Endothelial cell of umbilical vein (primary cell): ENCODE measurements at regions not wholly inside any gene's neighbourhood (a gene's known extent, or its start where the extent isn't known, plus 50 kb on each side); places are given as distances from the start of the nearest gene placed in this dataset.

Experiments
- BruUV-seq: library from RNA; stranded (reverse); fragments of 400-500 nt; replicated peaks from 2 replicates; lab custom pipeline; 2021; lab: Mats Ljungman, UMichigan
- CTCF ChIA-PET: fragments of 300-600, 350-600 bp; sonication (Branson Sonifier 250); formaldehyde crosslinking; loops from one replicate; lab custom pipeline; 2021; ENCODE audit warnings: antibody characterized with exemption, inconsistent platforms; lab: Charles Lee
- POLR2A ChIA-PET: fragments of 300-600, 350-600 bp; sonication (Branson Sonifier 250); formaldehyde crosslinking; loops from one replicate; lab custom pipeline; 2021; ENCODE audit warnings: antibody characterized with exemption, inconsistent platforms; lab: Charles Lee
- DNase-seq: peaks from one replicate; pipeline ENCODE4 v3.0.0-alpha.2; 2011; ENCODE audit warnings: low read depth, low spot score
- FAIRE-seq: peaks from 2 replicates; lab custom pipeline; 2011; peaks lifted over from hg19 to GRCh38; lab: Jason Lieb, UNC
- H2AFZ ChIP-seq: 2 replicates; pipeline ENCODE4 v1.6.0; 2012; ENCODE audit warnings: low read depth, low read length, control low read depth, inconsistent platforms
- H3K27ac ChIP-seq: 2 replicates; pipeline ENCODE4 v1.5.1; 2011; ENCODE audit warnings: low read depth, mild to moderate bottlenecking, control low read depth, low read length, moderate library complexity; ENCODE audit not compliant: insufficient read depth
- H3K27me3 ChIP-seq, 2 experiments: 2 replicates each; pipeline versions ENCODE4 v1.6.0 to v1.6.1; 2011; ENCODE audit warnings: low read length in 2 of 2, mixed read lengths in 1 of 2; ENCODE audit not compliant: control insufficient read depth in 2 of 2, insufficient read depth in 2 of 2
- H3K36me3 ChIP-seq, 2 experiments: 2 replicates in 1 of 2; 3 replicates in 1 of 2; pipeline ENCODE4 v1.5.1; 2011; ENCODE audit warnings: low read length in 2 of 2, mild to moderate bottlenecking in 1 of 2, moderate library complexity in 1 of 2; ENCODE audit not compliant: control insufficient read depth in 2 of 2, insufficient read depth in 2 of 2; ENCODE audit errors: extremely low read depth in 1 of 2
- H3K4me1 ChIP-seq: 3 replicates; pipeline ENCODE4 v1.5.1; 2011; ENCODE audit warnings: mild to moderate bottlenecking, low read length; ENCODE audit not compliant: control insufficient read depth, insufficient read depth; ENCODE audit errors: extremely low read depth
- H3K4me2 ChIP-seq: 2 replicates; pipeline ENCODE4 v1.6.1; 2011; ENCODE audit warnings: low read length, control low read depth, mixed read lengths; ENCODE audit not compliant: insufficient read depth
- H3K4me3 ChIP-seq, 3 experiments: fragments of 200-600 bp in 1 of 3; sonication (generic), shearing (Covaris generic) in 1 of 3; replicated peaks in 1 of 3; 2 replicates each; pipeline ENCODE4 v1.5.1; 2011 to 2016; ENCODE audit warnings: control low read depth in 3 of 3, low read length in 3 of 3, mild to moderate bottlenecking in 2 of 3, inconsistent platforms in 1 of 3, low read depth in 1 of 3, moderate library complexity in 1 of 3; ENCODE audit not compliant: insufficient read depth in 1 of 3
- H3K79me2 ChIP-seq: 2 replicates; pipeline ENCODE4 v1.6.0; 2012; ENCODE audit warnings: low read length, inconsistent platforms; ENCODE audit not compliant: control insufficient read depth, insufficient read depth
- H3K9ac ChIP-seq: replicated peaks from 2 replicates; pipeline ENCODE3; 2011; ENCODE audit warnings: low read length, control low read depth; ENCODE audit not compliant: insufficient read depth; ENCODE audit errors: extremely low read depth
- H3K9me1 ChIP-seq: replicated peaks from 3 replicates; pipeline ENCODE4 v1.6.0; 2011; ENCODE audit warnings: mild to moderate bottlenecking, low read length; ENCODE audit not compliant: control insufficient read depth, insufficient read depth; ENCODE audit errors: extremely low read depth
- H3K9me3 ChIP-seq: replicated peaks from 2 replicates; pipeline ENCODE4 v1.5.1; 2012; ENCODE audit warnings: low read length, inconsistent platforms; ENCODE audit not compliant: control insufficient read depth, insufficient read depth
- H4K20me1 ChIP-seq: replicated peaks from 2 replicates; pipeline ENCODE3; 2011; ENCODE audit warnings: mild to moderate bottlenecking, low read length; ENCODE audit not compliant: control insufficient read depth, insufficient read depth; ENCODE audit errors: extremely low read depth
- EZH2 ChIP-seq: IDR thresholded peaks from 2 replicates; pipeline ENCODE4 v1.6.1; 2012; ENCODE audit warnings: borderline replicate concordance, low read depth, mild to moderate bottlenecking, moderate library complexity, low read length, inconsistent platforms; ENCODE audit not compliant: severe bottlenecking
- FOS ChIP-seq: IDR thresholded peaks from 2 replicates; pipeline ENCODE4 v1.6.1; 2011; ENCODE audit warnings: mild to moderate bottlenecking, low read length, moderate library complexity, borderline replicate concordance; ENCODE audit not compliant: insufficient read depth
- MAX ChIP-seq: IDR thresholded peaks from 2 replicates; pipeline ENCODE4 v1.6.1; 2011; ENCODE audit not compliant: insufficient read depth, insufficient read length
- MYC ChIP-seq: IDR thresholded peaks from one replicate; pipeline ENCODE4 v1.6.1; 2011; ENCODE audit warnings: mild to moderate bottlenecking, low read depth, low read length
- POLR2A ChIP-seq: IDR thresholded peaks from 2 replicates; pipeline ENCODE4 v1.6.1; 2012; ENCODE audit warnings: low read depth, mild to moderate bottlenecking, control low read depth, low read length
- dilution Hi-C: fragments of 300-500 bp; cut with MboI; formaldehyde crosslinking; loops from one replicate; pipeline ENCODE4 v1.15.0; 2019; ENCODE audit warnings: low sequenced_read_pairs; ENCODE audit not compliant: extremely low pct_ligation_motif_present
- intact Hi-C: fragments of 100-400 bp; cut with micrococcal nuclease; formaldehyde crosslinking; loops from one replicate; pipeline ENCODE4 v1.10.0; 2022
- TF ChIP-seq, protein P1 (sequence below), 2 donors: IDR thresholded peaks; 1 replicate in 1 of 2; 2 replicates in 1 of 2; pipeline ENCODE4 v1.5.1; 2011; ENCODE audit warnings: low read length in 2 of 2, mild to moderate bottlenecking in 2 of 2, moderate library complexity in 2 of 2, control low read depth in 1 of 2, inconsistent platforms in 1 of 2, low read depth in 1 of 2; ENCODE audit not compliant: insufficient read depth in 1 of 2; ENCODE audit errors: extremely low read depth in 1 of 2

- no peak overlapping the region for H3K9ac ChIP-seq
- TF ChIP-seq EZH2 (no peak), FOS (no peak), POLR2A (no peak), MYC (no peak), MAX (no peak)
- TF ChIP-seq, protein P1, sequence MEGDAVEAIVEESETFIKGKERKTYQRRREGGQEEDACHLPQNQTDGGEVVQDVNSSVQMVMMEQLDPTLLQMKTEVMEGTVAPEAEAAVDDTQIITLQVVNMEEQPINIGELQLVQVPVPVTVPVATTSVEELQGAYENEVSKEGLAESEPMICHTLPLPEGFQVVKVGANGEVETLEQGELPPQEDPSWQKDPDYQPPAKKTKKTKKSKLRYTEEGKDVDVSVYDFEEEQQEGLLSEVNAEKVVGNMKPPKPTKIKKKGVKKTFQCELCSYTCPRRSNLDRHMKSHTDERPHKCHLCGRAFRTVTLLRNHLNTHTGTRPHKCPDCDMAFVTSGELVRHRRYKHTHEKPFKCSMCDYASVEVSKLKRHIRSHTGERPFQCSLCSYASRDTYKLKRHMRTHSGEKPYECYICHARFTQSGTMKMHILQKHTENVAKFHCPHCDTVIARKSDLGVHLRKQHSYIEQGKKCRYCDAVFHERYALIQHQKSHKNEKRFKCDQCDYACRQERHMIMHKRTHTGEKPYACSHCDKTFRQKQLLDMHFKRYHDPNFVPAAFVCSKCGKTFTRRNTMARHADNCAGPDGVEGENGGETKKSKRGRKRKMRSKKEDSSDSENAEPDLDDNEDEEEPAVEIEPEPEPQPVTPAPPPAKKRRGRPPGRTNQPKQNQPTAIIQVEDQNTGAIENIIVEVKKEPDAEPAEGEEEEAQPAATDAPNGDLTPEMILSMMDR (IDR thresholded peaks at IDR 0.05; ENCODE audit: extremely low read depth in 1 of 2, insufficient read depth in 1 of 2, low read depth in 1 of 2, low read length in 2 of 2), result no peak
- dilution Hi-C loops (no loop called here), intact Hi-C loops (no loop called here)
- no peak for FAIRE-seq
- no peaks in the 10 kb centered on the region for H3K36me3 ChIP-seq
- no peaks in the 10 kb centered on the region for H3K4me1 ChIP-seq
- H3K27me3 ChIP-seq, result no peaks in the 10 kb centered on the region
- no peaks in the 10 kb centered on the region for H3K79me2 ChIP-seq
- CTCF ChIA-PET, result no interaction called here
- no peak for DNase-seq
- H3K27ac ChIP-seq, result no peak overlapping the region
- H4K20me1 ChIP-seq, result no peaks in the 10 kb centered on the region
- no peak overlapping the region for H2AFZ ChIP-seq
- POLR2A ChIA-PET, result no interaction called here
- no peak overlapping the region for H3K4me2 ChIP-seq
- H3K9me3 ChIP-seq, result peaks cover 9% of the 10 kb centered on the region
- H3K9me1 ChIP-seq, result no peaks in the 10 kb centered on the region
- no peak overlapping the region for H3K4me3 ChIP-seq
- no TSS peak for BruUV-seq
Observed at GRCh38 chr16:16966439-16966838, 504.3 kb downstream of the XYLT1 start.

DNA sequence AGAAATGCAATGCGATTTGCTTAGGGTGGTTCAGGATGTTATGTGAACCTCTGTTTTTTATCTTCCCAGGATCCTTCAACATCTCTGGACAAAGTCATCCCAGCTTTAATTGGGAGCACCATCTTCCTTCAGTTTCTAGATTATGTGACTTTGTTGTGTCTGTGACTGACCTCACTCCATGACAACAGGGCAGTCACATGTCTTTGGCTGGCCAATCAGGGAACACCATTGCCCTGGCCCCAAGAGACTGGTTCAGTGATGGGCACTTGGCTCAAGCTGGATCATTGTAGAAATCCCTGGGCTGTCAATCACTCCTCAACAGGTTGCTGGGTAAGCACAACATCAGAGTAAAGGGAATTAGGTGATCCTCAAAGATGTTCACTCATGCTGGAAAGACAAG, 499.7 kb downstream of the XYLT1 start:
- Histone ChIP-seq H3K9me1 (no peaks in the 10 kb centered on the region), H4K20me1 (no peaks in the 10 kb centered on the region), H3K9me3 (peaks cover 2% of the 10 kb centered on the region), H3K9ac (no peak overlapping the region), H3K4me2 (no peak overlapping the region), H3K27ac (no peak overlapping the region), H3K36me3 (no peaks in the 10 kb centered on the region), H3K4me3 (no peak overlapping the region), H2AFZ (no peak overlapping the region), H3K4me1 (no peaks in the 10 kb centered on the region), H3K79me2 (no peaks in the 10 kb centered on the region), H3K27me3 (no peaks in the 10 kb centered on the region)
- TF ChIP-seq, protein P1 (IDR thresholded peaks at IDR 0.05; ENCODE audit: extremely low read depth in 1 of 2, insufficient read depth in 1 of 2, low read depth in 1 of 2, low read length in 2 of 2), result no peak
- TF ChIP-seq FOS (no peak), POLR2A (no peak)
- intact Hi-C loops, result no loop called here
- BruUV-seq, result no TSS peak
- ChIA-PET POLR2A (no interaction called here), CTCF (no interaction called here)
- FAIRE-seq (no peak), DNase-seq (no peak)
- dilution Hi-C loops, result no loop called here
